ENCODE measurements at regions not wholly inside any gene's neighbourhood (a gene's known extent, or its start where the extent isn't known, plus 50 kb on each side); places are given as distances from the start of the nearest gene placed in this dataset.

DNA sequence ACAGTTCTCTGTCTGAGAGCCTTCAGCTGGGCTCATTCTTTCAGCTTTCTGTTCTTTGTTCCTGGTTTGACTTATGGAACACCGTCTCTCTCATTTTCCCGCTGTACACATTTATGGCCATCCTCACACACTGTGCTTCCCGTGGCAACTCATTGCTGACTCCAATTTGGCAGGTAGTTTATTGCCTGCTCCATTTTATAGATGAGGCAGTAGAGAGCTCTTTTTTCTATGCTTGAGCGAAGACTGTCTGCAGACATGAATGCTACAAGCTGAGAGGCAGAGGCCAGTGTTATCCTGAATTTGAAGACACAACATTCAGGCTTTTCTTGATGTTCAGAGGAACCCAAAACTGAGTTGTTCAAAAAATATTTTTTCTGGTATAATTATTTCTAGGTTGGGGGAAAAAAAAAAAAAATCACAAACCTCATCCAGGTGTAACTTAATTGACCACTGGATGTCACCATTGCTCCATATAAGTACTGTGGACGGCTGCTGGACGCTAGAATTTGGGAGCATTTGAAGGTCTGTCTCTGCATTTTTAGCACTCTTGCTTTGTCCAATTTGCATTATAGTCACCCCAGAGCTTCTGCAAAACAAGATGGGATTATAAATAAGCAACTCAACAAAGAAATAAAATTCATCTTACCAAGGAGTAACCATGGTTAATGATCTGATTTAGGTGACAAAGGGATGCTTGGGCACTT is 83.5 kb downstream of the HRH4 start:
- H3K36me3 ChIP-seq (ENCODE audit: low read depth, missing control alignments) = no peaks in the 10 kb centered on the region
- no peaks in the 10 kb centered on the region for H3K4me1 ChIP-seq
- WGBS, 2 donors = 51 to 55% methylated on average over 6 of the region's 6 CpGs
- DNase-seq = no peak
- no peaks in the 10 kb centered on the region for H3K27me3 ChIP-seq
- no peaks in the 10 kb centered on the region for H3K9me3 ChIP-seq
- intact Hi-C loops (cut with DNase I; ENCODE audit: low total_unique reads) = no loop called here
- no peak for TF ChIP-seq POLR2A (IDR thresholded peaks at IDR 0.05)
- TF ChIP-seq, protein P1, sequence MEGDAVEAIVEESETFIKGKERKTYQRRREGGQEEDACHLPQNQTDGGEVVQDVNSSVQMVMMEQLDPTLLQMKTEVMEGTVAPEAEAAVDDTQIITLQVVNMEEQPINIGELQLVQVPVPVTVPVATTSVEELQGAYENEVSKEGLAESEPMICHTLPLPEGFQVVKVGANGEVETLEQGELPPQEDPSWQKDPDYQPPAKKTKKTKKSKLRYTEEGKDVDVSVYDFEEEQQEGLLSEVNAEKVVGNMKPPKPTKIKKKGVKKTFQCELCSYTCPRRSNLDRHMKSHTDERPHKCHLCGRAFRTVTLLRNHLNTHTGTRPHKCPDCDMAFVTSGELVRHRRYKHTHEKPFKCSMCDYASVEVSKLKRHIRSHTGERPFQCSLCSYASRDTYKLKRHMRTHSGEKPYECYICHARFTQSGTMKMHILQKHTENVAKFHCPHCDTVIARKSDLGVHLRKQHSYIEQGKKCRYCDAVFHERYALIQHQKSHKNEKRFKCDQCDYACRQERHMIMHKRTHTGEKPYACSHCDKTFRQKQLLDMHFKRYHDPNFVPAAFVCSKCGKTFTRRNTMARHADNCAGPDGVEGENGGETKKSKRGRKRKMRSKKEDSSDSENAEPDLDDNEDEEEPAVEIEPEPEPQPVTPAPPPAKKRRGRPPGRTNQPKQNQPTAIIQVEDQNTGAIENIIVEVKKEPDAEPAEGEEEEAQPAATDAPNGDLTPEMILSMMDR (IDR thresholded peaks at IDR 0.05) = peak in 1 of 3 experiments; percentile 33
- no peak overlapping the region for H3K27ac ChIP-seq
- no peak overlapping the region for H3K4me3 ChIP-seq

DNA sequence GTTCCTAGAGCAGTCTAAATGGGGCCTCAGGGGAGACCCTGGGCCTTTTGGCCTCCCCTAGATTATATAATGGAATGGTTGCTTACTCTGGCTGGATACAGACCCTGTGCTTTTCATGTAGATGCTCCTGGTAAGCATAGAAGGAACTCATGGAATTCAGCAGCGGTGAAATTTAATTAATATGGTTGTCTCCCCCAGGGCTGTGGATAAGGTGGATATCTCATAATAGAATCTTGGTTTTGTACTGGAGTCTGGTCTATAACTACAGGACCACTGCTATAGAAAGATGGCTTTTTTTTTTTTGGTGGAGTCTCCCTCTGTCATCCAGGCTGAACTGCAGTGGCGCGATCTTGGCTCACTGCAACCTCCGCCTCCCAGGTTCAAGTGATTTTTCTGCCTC is 84.5 kb downstream of the HRH4 start:
- H3K36me3 ChIP-seq (ENCODE audit: low read depth, missing control alignments) = no peaks in the 10 kb centered on the region
- intact Hi-C loops (cut with DNase I; ENCODE audit: low total_unique reads) = no loop called here
- H3K27me3 ChIP-seq = no peaks in the 10 kb centered on the region
- no peak for DNase-seq
- WGBS, 2 donors = 74 to 76% methylated on average over 4 of the region's 4 CpGs
- H3K9me3 ChIP-seq = no peaks in the 10 kb centered on the region
- no peak overlapping the region for H3K27ac ChIP-seq
- TF ChIP-seq, protein P1 (IDR thresholded peaks at IDR 0.05) = no peak
- no peak for TF ChIP-seq POLR2A (IDR thresholded peaks at IDR 0.05)
- H3K4me3 ChIP-seq = no peak overlapping the region
- H3K4me1 ChIP-seq = no peaks in the 10 kb centered on the region

DNA sequence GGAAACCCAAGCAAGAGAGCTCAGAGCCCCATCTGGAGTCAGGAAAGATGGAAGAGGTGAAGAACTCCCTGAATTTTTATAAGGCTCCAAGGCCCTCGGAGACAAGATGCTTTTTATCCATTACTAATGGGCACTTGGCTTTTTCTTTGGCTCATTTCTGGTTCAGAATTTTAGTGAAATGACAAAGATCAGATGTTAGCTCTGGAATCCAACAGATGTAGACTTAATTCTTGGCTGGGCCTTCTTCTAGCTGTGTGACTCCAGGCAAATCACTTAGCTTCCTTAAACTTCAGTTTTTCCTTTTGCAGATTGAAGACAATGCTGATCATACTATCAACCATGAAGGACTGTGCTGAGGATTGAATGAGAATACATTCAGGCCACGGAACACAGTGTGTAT is 85.2 kb downstream of the HRH4 start:
- 90% methylated on average over 2 of the region's 2 CpGs for WGBS, 2 donors
- Histone ChIP-seq H3K4me3 (no peak overlapping the region), H3K27me3 (no peaks in the 10 kb centered on the region), H3K4me1 (no peaks in the 10 kb centered on the region), H3K27ac (no peak overlapping the region), H3K9me3 (no peaks in the 10 kb centered on the region), H3K36me3 (ENCODE audit: low read depth, missing control alignments) (no peaks in the 10 kb centered on the region)
- intact Hi-C loops (cut with DNase I; ENCODE audit: low total_unique reads) = no loop called here
- DNase-seq = no peak
- TF ChIP-seq, protein P1 (IDR thresholded peaks at IDR 0.05) = no peak
- no peak for TF ChIP-seq POLR2A (IDR thresholded peaks at IDR 0.05)

DNA sequence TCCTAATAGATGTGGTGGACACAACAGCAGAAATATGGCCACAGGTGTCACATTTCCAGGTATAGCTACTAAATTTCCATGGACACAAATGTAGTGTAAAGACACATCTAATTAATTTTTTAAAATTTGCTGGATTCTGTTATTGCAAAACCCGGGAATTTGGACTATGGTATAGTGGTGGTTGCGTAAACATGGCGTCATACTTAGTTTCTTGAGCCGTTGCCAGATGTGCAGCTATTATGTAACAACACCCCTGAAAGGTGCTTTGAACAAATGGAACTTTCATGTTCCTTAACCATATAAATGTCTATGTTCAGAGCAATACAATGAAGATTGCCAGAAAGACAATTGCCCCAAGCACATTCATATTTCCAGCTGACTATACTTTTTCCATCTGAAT is 85.9 kb downstream of the HRH4 start:
- H3K27ac ChIP-seq = no peak overlapping the region
- intact Hi-C loops (cut with DNase I; ENCODE audit: low total_unique reads) = no loop called here
- no peak for DNase-seq
- no peaks in the 10 kb centered on the region for H3K4me1 ChIP-seq
- no peaks in the 10 kb centered on the region for H3K9me3 ChIP-seq
- TF ChIP-seq POLR2A (IDR thresholded peaks at IDR 0.05) = no peak
- TF ChIP-seq, protein P1 (IDR thresholded peaks at IDR 0.05) = no peak
- H3K36me3 ChIP-seq (ENCODE audit: low read depth, missing control alignments) = no peaks in the 10 kb centered on the region
- H3K4me3 ChIP-seq = no peak overlapping the region
- no peaks in the 10 kb centered on the region for H3K27me3 ChIP-seq
- WGBS, 2 donors = 91 to 92% methylated on average over 4 of the region's 4 CpGs

DNA sequence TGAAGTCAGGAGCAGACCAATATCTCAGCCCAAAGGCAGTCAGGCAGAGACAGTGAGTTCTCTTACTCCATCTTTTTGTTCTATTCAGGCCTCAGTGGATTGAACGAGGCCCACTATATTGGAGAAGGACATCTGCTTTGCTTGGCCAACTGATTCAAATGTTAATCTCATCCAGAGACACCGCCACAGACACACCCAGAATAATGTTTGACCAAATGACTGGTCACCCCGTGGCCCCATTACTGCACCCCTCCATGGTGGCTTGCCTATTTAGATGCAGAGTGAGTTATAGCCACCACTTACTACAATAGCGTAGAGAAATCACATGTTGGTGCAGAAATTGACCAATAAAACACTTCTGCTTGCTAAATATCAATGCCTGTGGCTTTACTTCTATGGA is 88.1 kb downstream of the HRH4 start:
- Histone ChIP-seq H3K4me3 (no peak overlapping the region), H3K27me3 (no peaks in the 10 kb centered on the region), H3K36me3 (ENCODE audit: low read depth, missing control alignments) (no peaks in the 10 kb centered on the region), H3K9me3 (no peaks in the 10 kb centered on the region), H3K27ac (no peak overlapping the region), H3K4me1 (no peaks in the 10 kb centered on the region)
- no peak for TF ChIP-seq POLR2A (IDR thresholded peaks at IDR 0.05)
- TF ChIP-seq, protein P1 (IDR thresholded peaks at IDR 0.05) = no peak
- intact Hi-C loops (cut with DNase I; ENCODE audit: low total_unique reads) = no loop called here
- WGBS, 2 donors = 94 to 98% methylated on average over 4 of the region's 4 CpGs
- DNase-seq = no peak

Measured in testis (tissue), 2 donors.